Esophagus mucosa (tissue), 1 donor: ENCODE measurements at regions not wholly inside any gene's neighbourhood (a gene's known extent, or its start where the extent isn't known, plus 50 kb on each side); places are given as distances from the start of the nearest gene placed in this dataset.
A peak's percentile ranks its signal among the peaks of the same experiment; 100 is the strongest.

ENCODE experiments used
- ATAC-seq: fragments of 200-7000 bp; cut with Tn5 transposase; one replicate; pipeline ENCODE4 v1.9.1; 2020
- donor health status: DM: yes; HTN: yes; CAD: no.

DNA sequence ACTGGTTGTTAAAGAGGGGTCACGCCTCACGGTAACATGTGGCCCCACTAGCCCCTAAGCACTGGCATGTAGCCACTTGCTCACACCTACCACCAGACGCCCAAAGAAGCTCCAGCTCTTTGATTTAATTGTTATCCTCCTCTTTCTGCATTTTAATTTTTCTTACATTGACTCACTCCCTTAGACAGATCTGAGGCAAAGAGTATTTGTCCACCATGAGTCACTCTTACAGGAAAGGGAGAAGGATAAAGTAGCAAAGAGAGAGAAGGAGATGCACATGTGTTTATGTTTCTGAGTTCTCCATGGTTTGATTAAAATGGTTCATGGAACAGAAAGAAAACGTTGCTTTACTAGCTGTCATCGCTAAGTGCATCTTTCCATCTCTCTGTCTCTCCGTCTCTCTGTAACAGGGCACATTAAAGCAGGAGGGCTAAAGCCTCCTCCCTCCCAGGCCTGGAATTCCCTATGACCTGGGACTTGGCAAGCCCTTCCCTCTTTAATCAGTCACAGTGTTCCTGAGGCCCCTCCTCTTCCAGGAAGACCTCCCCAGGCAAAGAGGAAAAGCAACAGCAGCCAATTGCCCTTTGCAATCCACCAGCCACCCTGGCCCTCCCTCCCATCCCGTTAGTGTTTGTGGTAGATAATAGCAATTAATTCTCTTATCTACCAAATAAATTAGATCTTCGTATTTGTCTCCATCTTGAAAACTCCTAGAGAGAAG, 112.8 kb upstream of the TSHZ2 start:
- peak; percentile 79 for ATAC-seq

DNA sequence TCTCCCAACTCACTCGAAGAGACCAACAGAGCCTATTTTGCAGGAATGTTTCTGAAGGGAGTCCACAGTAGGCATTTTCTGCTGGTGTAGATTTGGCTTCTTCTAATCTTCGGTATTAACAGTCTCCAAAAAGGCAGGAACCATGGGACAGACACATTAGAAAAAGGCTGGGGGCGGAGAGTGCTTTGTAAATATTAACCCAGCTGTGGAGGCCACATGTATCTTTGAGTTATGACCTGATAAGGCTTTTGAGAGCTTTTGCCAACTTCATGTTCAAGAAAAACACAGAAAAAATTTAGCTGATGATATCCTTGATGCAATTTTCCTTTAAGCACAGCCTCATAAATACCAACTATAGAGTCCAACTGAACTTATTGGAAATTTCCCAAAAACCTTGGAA, 119.4 kb upstream of the TSHZ2 start:
- ATAC-seq = no peak

DNA sequence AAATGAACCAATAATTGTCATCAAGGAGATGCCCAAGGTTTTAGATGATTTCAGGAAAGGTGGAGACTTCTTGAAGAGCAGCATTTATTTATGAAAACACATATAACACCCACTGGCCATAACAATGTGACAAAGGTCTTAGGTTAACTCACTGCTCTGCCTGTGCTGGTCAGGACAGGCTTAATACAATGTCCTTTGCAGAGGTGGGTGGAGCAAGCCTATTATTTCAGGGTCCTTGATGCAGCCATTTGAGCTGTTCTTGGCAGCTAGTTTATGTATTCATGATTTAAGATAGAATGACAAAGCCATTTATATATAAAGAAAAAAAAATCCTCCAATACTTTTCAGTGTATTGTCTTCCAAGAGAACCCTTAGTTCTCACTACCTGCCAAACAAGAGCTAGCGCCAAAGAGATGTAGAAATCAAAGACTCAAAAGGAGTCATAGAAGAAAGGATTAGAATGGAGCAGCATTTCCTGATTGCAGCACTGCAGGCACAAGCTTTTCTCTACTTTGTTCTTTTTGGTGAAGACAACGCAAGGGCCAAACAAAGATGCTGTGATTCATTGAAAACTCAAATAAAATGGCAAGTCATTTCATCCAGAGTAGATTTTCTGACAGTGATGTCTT, 124.3 kb upstream of the TSHZ2 start:
- ATAC-seq = peak; percentile 87

DNA sequence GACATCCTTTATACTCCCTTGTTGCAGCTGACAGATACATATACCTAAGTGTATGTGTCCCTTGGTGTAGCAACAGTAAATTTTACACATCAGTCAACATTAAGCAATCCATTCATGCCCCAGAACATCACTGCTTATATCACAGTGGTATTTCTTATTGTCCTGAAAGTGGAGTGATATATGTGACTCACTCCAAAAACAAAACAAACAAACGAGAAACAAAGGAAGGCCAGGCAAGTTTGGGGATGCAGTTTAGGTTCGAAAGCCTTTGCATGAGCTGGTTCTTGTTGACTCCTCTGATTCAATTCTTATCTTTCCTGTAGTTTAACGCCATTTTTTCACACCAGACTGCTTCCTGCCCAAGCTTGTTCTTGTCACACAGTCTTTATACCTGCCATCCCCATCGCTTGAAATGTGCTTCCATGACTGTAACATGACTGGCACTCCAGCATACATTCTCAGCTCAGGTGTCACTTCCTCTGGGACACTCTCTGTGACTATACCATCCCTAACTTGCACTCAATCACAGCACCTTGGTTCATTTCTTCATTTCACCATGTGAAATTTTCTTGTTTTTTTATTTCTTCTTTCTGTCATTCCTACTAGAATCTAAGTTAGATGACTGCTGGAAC, 125.0 kb upstream of the TSHZ2 start:
- peak; percentile 82 for ATAC-seq

DNA sequence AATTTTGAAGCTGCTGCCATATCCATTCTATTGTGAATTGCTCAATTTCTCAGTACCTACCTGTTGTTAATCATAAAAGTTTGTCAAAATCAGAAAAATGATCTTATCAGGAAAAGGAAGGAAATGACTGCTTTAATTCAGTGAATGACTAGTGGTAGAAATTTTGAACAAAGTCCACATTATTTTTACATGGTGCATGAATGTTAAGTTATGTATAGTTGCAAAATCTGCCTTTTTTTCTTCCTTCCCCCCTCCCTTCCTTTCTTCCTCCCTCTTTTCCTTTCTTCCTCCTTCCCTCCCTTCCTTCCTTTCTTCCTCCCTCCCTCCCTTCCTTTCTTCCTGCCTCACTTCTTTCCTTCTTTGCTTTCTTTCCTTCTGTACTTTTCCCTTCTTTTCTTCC, 127.1 kb upstream of the TSHZ2 start:
- no peak for ATAC-seq

DNA sequence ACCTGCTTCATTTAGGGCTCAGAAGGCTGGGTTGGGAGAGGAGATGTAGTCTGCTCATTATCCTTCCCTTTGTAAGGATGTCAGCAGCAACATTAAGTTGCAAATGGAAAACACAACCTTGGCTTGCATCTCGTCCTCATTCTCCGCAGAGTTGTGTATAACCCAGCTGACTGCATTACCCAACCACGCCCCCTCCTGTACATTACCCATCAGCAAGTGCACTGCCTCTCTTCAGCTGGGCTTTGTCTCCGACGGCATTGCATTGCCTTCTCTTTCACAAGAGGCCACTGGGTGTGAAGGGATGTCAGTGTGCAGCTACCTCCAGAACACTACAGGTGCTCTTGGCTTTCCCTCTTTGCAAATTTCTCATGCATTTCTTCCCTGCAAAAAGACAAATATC, 128.7 kb upstream of the TSHZ2 start:
- no peak for ATAC-seq

DNA sequence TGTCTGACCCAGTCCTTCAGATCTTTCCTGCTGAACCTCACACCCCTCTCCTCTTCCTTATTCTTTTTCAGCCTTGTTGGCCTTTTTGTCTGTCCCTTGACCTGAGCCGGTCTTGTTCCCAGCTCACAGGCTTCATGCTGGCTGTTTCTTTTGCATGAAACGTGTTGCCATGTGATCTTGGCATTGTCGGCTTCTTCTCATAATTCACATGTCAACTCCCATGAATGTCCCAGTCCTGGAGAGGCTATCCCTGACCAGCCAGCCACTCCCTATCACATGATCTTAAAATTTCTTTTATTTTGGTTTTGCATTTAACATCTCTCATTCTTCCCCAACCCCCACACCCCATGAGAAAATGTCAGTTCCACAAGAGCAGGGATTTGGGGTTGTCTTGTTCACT, 131.2 kb upstream of the TSHZ2 start:
- no peak for ATAC-seq

DNA sequence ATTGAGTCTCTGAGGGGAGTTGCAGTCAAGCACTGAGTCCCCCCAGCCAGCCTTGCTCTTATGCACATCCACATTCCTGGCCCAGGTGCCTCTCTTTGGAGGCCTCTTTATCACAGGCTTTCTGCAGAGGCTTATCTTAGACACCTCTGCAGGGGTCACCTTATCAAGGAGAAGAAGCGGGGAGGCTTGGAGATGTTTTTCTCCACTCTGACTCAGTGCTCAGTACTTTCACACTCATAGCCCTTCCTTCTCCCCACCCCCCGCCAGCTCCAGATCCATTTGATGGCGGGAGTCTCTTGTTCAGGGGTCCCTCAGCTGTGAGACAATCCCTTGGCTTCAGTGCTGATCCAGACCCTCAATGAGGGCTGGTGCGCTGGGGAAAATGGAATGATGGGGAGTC, 132.1 kb upstream of the TSHZ2 start:
- no peak for ATAC-seq

DNA sequence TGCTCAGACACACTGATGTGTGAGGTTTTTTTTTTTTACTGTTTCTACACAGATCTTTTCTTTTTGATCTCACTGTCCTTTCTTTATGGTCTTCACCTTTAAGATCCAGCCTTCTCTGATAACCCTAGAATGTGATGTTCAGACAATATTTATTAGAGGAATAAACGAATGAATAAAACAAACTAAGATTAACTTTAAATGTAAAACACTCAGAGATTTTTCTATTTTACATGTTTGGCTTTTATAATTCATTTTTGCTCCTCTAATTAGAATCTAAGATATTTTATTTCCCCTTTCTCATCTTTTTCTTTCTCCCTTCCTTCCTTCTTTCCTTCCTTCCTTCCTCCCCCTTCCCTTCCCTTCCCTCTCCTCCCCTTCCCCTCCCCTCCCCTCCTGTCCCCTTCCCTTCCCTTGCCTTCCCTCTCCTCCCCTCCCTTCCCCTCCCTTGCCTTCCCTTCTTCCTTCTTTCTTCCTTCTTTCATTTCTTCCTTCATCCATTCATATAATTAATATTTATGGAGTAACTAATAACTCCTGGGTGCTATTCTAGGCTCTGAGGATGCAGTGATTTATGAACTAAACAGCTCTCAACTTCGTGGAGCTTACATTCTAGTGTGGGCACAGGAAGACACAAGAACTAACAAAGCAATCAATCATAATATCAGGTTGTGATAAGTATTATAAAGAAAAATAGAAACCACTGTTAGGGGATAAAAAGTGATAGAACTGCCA, 133.5 kb upstream of the TSHZ2 start:
- no peak for ATAC-seq

DNA sequence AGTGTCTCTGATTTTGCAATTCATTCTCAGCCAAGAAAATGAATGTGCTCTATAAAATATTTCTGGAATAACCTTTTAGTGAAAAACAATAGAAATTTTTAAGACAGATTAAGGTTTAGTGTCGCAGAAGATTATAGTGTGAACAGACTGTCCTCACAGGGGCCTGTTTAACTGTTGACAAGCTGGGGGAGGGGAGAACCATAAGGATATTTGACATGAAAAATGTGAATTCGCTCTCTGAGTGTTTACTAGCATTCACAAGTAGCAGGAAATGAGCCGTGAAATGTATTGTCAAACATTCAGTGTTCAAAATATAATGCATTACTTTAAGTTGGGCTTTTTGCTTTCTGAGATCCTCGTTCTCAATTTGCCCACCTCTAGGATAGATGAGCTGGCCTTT, 134.8 kb upstream of the TSHZ2 start:
- ATAC-seq = no peak

DNA sequence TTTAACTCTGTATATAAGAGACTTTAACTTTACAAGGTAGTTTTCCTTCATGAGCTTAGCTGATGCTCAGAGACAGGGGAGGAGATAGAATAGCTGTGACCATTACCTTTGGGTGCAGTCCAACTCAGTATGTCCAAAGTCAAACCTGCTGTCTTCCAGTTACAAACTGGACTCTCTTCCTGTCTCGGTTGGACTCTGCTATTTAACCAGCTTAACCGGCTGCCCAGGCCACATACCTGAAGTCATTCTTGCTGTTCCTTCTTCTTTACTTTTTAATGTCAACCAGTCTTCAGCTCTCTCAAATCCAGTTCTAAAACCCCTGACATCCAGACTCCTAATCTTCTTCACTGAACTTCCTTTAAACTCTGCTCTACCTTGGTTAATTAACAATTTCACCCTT, 138.3 kb upstream of the TSHZ2 start:
- ATAC-seq = no peak

DNA sequence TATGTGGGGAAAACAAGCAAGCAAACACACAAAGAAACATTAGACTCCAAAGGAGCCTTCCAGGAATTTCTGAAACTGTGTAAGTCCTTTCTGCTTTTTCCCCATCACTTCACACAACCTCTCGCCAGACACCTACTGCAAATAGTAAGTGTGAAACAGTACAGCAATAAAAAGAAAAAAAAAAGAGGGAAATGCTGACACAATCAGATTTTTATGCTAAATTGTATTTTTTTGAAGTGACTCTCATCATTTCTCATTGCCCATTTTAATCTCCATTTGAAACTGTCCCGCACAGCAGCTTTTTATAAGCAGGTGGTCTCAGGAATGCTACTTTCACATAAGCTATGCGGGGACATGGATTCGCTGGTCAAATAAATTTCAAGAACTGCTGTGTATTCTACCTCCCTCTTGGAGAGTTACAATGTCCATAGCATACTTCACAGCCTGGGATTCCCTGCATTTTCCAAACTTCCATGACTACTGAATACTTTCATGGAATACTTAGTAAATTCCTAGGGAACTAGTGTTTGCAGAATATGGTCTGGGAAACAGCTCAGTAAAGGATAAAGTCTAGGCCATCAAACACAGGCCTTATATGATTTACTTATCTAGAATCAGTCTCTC, 139.9 kb upstream of the TSHZ2 start:
- ATAC-seq = no peak

DNA sequence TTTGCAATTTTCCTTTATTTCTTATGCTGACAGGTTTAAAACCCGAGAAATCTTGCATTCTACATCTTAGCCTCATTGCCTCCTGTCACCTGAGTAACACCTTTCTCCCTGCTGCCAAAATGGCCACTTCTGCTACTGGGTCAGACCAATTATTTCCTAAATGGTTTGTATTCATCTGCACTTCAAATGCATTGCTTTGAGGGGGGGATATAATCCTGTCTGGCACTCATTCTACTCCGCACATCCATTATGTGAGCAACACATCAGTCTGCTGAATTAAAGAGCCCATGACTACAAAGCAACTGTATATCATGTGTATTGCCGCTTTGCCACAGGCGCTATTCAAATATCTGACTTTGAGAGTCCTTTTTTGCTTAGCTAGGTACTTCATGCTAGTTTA, 141.6 kb upstream of the TSHZ2 start:
- ATAC-seq = no peak

DNA sequence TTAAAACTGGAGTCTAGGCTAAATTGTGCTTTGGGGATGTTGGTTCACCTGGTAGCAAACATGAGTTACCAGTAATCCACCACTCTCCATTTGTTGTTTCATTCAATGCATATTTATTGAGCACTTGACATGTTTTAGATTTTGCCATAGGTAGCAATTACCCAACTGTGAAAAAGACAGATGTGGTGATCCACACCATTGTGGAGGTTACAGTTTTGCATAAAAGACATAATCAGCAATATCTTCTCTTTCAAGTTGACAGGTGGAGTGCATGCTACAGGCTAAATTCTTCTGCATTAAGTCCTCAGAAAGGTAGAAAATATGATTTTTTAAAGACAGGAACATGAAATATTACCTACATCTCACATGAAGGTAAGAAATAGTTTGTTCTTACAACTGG, 143.0 kb upstream of the TSHZ2 start:
- no peak for ATAC-seq

DNA sequence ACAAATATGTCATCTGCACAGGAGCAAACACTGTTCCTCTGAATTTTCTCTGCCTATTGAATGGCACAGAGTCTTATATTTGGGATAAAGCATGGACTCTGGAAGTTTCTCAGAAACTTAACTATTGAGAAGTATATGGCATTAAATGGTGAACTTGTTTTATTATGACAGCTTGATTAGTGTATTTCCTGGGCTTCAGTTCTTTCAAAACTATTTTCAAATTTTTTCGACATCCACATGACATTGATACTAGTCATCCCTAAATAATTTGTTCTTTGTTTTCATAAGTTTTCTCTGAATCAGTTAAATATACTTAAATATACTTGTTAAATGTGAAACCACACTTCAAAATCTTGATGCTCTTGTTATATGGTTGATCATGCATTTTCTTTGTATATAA, 144.0 kb upstream of the TSHZ2 start:
- no peak for ATAC-seq

DNA sequence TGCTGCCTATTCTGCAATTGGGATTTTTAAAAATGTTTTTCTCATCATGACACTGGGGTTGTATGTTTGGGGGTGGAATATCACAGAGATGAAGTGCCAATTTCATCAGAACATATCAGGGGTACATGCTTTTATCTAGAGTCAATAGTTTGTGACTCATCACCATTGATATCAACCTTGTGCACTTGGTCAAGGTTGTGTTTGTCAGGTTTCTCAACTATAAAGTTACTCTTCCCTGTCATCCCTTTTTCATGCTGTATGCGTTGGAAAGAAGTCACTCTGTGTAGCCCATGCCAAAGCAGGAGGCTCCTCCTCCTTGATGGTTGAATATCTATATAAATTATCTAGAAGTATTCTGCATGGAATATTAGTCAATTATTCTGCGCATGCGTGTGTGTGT, 145.4 kb upstream of the TSHZ2 start:
- no peak for ATAC-seq

DNA sequence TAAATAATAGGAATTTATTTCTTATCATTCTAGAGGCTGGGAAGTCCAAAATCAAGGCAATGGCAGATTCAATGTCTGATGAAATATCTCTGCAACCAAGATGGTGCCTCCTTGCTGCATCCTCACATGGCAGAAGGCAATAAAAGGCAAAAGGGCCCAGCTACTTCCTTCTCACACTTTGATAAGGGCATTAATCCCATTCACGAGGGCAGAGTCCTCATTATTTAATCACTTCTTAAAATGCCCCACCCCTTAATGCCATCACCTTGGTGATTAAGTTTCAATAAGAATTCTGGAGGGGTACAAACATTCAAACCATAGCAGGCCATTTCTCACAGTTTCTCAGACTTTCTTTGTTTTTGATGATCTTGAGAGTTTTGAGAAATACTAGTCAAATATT, 145.8 kb upstream of the TSHZ2 start:
- ATAC-seq = no peak

DNA sequence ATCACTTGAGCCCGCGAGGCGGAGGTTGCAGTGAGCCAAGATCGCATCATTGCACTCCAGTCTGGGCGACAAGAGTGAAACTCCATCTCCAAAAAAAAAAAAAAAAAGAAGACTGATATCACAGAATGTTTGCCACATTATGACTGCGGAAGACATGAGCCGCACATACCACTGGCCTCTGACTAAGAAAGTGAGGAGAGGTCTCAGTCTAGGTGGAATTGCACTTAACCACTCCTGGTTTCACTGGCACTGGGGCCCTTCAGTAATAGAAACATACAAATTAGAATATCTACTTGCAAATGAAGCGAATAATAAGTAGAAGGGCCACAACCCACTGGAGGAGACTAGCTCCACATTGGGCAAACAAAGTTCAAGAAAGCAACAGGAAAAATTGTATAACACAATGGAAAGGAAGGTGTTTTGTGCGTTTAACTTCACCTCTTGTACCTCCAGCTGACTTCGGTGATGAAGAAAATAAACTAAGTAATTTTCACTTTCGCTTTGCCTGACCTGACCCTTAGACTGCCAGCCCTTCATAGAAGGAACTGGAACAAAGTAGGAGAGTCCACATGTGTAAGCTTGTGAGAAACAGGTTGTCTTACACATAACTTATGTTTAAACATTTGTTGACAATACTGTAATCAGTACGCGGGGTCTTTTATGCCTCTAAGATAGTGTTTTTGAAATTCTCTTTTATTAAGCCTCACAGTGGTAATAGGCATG, 147.5 kb upstream of the TSHZ2 start:
- no peak for ATAC-seq

DNA sequence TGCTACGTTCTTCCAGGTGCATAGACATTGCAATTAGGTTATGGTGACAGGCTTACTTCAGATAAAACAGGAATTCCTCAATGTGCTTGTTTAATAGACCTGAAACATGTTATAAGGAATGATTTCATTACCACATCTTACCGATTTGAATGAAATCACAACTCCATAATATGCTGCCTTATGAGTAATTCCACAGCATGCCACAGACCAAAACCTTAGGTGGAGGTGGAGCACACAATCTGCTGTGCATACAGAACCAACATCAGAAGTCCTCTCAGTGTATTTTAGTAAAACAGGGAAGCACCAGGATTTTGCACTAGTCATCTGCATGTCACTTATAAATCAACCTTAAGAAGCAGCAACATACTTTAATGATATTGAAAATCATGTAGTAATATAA, 148.9 kb upstream of the TSHZ2 start:
- no peak for ATAC-seq

DNA sequence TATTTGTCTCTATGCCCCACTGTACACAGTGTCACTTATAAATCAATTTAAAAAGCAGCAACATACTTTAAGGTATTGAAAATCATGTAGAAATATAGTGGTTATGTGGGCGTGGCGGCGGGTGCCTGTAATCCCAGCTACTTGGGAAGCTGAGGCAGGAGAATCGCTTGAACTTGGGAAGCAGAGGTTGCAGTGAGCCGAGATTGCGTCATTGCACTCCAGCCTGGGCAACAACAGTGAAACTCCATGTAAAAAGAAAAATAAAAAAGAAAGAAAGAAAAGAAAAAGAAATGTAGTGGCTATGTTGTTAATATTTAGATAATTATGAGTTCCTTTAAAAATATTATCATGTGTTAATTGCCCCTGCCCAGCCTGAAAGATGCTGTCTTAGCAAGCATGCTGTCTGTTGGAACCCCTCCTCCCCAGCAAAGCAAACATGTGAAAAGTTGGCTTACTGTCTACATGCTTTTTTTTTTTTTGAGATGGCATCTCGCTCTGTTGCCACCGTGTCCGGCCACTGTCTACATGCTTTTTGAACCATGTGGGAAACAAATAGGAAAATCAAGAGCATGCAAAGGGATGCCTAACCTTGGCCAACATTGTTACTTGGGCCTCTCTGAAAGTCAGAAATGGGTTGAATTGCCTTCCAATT, 151.4 kb upstream of the TSHZ2 start:
- ATAC-seq = no peak

DNA sequence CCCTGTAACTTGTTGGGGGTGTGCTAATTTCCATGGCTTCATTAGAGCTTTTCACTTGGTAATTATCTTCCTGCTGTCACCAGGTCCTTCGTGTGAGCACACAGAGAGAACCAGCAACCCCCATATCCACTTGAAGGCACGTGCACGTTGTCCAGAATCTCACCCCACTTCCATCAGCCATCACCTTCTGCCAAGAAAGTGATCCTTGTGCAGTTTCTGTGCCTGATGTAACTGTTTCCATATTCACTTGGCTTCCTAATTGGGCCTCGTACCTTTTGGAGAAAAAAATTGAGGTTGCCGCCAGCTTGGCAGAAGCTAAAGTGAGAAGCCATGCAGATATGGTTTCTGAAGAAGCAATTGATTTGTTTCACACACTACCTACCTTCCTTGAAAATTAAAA, 153.7 kb upstream of the TSHZ2 start:
- no peak for ATAC-seq

DNA sequence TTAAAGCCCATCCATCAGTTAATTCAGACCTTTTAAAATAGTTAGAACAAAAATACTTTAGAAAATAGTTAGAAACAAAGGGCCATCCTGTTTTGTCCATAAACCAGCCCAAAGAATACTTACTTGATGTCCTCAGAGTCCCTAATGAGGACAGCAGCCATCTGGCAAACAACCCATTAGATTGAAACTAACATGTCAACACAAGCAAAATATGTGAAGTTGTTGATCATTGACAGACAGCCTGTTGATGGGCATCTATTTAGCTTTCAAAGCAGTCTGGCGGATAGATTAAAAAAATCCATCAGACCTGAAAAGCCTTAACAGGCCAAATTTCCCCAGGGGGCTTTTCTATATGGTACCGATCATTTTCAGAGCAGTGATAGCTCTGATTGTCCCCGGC, 154.2 kb upstream of the TSHZ2 start:
- no peak for ATAC-seq
